ENCODE measurements at regions not wholly inside any gene's neighbourhood (a gene's known extent, or its start where the extent isn't known, plus 50 kb on each side); places are given as distances from the start of the nearest gene placed in this dataset.

DNA sequence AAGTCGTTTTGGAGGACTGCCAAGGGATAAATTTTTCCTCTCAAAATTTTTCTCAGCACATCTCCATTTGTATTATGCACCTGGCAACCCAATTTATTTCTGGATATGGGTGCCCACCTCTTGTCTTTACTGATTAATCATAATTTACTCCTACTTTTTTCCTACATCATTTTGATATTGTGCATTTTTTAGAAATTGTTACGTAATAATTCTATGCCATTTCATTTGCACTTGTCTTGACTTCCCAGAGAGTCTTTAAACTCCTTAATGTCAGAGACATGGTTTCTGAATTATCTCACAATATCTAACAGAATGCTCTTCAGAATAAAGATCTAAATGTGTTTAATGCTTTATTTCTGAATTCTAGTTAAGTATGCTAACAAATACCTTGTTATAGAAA lies 113.1 kb downstream of the TMTC3 start:
- TF ChIP-seq, protein P1, sequence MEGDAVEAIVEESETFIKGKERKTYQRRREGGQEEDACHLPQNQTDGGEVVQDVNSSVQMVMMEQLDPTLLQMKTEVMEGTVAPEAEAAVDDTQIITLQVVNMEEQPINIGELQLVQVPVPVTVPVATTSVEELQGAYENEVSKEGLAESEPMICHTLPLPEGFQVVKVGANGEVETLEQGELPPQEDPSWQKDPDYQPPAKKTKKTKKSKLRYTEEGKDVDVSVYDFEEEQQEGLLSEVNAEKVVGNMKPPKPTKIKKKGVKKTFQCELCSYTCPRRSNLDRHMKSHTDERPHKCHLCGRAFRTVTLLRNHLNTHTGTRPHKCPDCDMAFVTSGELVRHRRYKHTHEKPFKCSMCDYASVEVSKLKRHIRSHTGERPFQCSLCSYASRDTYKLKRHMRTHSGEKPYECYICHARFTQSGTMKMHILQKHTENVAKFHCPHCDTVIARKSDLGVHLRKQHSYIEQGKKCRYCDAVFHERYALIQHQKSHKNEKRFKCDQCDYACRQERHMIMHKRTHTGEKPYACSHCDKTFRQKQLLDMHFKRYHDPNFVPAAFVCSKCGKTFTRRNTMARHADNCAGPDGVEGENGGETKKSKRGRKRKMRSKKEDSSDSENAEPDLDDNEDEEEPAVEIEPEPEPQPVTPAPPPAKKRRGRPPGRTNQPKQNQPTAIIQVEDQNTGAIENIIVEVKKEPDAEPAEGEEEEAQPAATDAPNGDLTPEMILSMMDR (IDR thresholded peaks at IDR 0.05; ENCODE audit: low read depth, low read length, missing input control) = no peak
- TF ChIP-seq YY1 (IDR thresholded peaks at IDR 0.05) = no peak

Measured in liver (tissue), 2 donors.